ENCODE measurements at regions not wholly inside any gene's neighbourhood (a gene's known extent, or its start where the extent isn't known, plus 50 kb on each side); places are given as distances from the start of the nearest gene placed in this dataset.

DNA sequence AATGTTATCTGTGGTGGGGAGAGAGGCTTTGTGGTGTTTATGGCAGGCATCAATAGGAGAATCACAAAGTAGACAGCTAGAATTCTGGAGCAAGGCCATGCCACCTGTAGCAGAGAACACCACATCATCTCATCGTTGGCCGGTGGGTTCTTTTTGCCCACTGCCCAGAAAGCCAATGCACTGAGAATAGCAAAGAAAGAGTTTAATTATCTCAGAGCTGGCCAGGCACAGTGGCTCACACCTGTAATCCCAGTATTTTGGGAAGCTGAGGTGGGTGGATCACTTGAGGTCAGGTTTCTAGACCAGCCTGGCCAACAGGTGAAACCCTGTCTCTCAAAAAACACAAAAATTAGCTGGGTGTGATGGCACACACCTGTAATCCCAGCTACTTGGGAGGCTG lies 99.2 kb upstream of the COG2 start:
- no peak for ATAC-seq

GRCh38 chr1:230542681-230543080 lies 99.6 kb upstream of the COG2 start:
- Histone ChIP-seq H3K4me1 (no peaks in the 10 kb centered on the region), H3K4me3 (no peak overlapping the region), H3K27ac (no peak overlapping the region), H3K27me3 (no peaks in the 10 kb centered on the region), H3K9me3 (no peaks in the 10 kb centered on the region), H3K36me3 (no peaks in the 10 kb centered on the region)
- intact Hi-C loops (cut with DNase I) = no loop called here
- DNase-seq = no peak
- TF ChIP-seq CTCF (IDR thresholded peaks at IDR 0.05) = no peak
- no peak for ATAC-seq

More for the DNA sequence above, 99.2 kb upstream of the COG2 start:
- H3K4me1 ChIP-seq = no peaks in the 10 kb centered on the region
- no peak overlapping the region for H3K27ac ChIP-seq
- intact Hi-C loops (cut with DNase I) = no loop called here
- no peak overlapping the region for H3K4me3 ChIP-seq
- no peak for DNase-seq
- no peak for TF ChIP-seq CTCF (IDR thresholded peaks at IDR 0.05)
- no peaks in the 10 kb centered on the region for H3K36me3 ChIP-seq
- H3K9me3 ChIP-seq = no peaks in the 10 kb centered on the region
- no peaks in the 10 kb centered on the region for H3K27me3 ChIP-seq

GRCh38 chr1:230542054-230542453 lies 100.2 kb upstream of the COG2 start:
- intact Hi-C loops (cut with DNase I) = no loop called here
- Histone ChIP-seq H3K4me1 (no peaks in the 10 kb centered on the region), H3K9me3 (no peaks in the 10 kb centered on the region), H3K27me3 (no peaks in the 10 kb centered on the region), H3K4me3 (no peak overlapping the region), H3K27ac (no peak overlapping the region), H3K36me3 (no peaks in the 10 kb centered on the region)
- DNase-seq (no peak), ATAC-seq (no peak)
- TF ChIP-seq CTCF (IDR thresholded peaks at IDR 0.05) = no peak

DNA sequence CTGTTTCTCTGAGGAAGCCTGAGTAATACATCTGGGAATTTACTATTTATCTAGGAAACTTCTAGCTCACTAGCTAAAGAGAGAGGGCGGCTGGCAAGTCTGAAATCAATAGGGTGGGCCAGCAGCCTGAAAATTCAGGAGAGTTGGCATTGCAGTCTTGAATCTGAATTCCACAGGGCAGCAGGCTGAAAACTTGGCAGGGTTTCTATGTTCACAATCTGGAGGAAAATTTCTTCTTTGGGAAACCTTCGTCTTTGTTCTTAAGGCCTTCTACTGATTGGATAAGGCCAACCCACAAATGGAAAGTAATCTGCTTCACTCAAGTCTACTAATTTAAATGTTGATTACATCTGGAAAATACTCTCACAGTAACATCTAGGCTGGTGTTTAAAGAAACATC lies 101.0 kb upstream of the COG2 start:
- H3K4me3 ChIP-seq = no peak overlapping the region
- H3K9me3 ChIP-seq = no peaks in the 10 kb centered on the region
- no peaks in the 10 kb centered on the region for H3K27me3 ChIP-seq
- no peak overlapping the region for H3K27ac ChIP-seq
- H3K4me1 ChIP-seq = no peaks in the 10 kb centered on the region
- no peaks in the 10 kb centered on the region for H3K36me3 ChIP-seq
- ATAC-seq = no peak
- no peak for TF ChIP-seq CTCF (IDR thresholded peaks at IDR 0.05)
- intact Hi-C loops (cut with DNase I) = no loop called here
- no peak for DNase-seq

DNA sequence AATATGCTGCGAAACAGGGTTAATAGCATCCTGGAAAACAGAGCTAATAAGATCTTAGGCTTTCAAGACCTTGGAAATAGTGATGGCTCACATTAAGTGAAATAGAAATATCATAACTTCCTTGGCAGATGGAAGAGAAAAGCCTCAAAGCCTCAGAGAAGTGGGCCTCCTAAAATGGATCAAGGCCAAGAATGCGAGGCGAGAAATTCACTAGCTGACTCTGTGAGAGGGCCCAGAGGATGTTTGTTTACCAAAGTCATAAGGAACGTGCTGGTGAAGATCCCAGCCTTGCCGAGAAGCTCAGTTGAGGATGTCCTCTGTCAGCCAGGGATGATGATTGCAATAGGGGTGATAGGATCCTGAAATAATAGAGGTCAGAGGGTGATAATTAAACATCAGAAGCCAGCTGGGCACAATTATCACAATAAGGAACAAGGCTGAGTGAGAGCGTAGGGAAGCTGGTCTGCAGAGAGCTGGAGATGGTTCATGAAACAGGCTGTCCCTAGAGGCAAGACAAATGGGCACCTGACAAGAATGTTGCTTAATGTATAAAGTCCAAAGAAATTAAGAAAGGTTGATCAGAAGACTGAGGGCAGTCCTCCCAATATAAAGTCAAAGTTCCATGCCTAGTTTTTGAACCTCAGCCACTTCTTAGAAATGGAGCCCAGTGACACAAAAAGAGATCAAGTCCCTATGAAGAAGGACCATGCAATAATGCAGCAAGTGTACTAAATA lies 101.7 kb upstream of the COG2 start:
- intact Hi-C loops (cut with DNase I) = no loop called here
- TF ChIP-seq CTCF (IDR thresholded peaks at IDR 0.05) = no peak
- H3K36me3 ChIP-seq = no peaks in the 10 kb centered on the region
- ATAC-seq = no peak
- no peaks in the 10 kb centered on the region for H3K27me3 ChIP-seq
- no peaks in the 10 kb centered on the region for H3K4me1 ChIP-seq
- H3K4me3 ChIP-seq = no peak overlapping the region
- DNase-seq = peak in 2 of 4 donors; percentile 46 to 64
- no peaks in the 10 kb centered on the region for H3K9me3 ChIP-seq
- no peak overlapping the region for H3K27ac ChIP-seq

Data from left lung (tissue), 4 donors.